ENCODE measurements at regions not wholly inside any gene's neighbourhood (a gene's known extent, or its start where the extent isn't known, plus 50 kb on each side); places are given as distances from the start of the nearest gene placed in this dataset.

DNA sequence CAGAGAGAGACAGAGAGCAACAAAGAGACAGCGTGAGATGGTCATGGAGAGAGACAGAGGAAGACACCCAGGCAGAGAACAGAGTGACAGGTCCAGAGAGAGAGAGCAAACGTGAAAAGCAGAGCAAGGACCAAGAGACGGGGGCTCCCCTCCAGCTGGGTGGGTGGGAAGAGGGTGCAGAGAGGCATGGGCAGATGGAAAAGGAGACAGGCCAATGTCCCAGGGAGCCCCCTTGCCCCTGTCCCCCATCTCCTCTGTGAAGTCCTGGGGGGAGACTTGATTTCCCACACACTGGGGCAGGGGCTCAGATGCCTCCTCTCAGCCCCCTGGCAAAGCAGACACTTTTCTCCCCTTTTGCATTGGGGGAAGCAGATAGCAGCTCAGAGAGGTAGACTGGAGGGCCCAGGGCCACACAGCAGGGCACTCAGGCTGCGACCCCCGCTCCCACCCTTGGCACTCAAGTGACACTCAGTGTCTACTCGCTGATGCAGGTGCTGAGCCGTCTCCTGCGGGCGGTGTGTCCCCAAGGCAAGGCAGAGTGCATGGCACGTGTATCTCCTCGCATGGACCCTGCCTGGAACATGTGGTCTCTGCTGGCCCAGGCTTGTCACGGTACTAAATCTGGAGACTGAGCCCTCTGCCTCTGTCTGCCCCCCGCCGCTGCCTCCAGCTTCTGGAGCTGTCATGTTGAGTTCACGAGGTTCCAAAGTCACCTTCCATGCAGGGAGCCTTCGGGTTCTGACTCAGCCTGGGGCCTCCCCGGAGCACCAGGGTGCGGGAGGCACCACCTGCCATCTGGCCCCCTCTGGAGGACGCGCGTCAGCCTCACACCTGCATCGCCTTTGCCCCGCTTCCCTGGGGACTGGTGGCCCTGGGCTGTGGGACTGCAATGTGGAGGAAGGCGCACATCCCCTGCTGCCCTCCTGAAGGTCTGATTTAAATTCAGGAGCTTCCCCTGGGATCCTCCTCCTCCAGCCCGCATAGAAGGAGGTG lies 215.9 kb upstream of the GSE1 start (continued):
- no peak for TF ChIP-seq ZFY (CRISPR knock-in tag; IDR thresholded peaks at IDR 0.05)
- no peak for TF ChIP-seq ZFP62 (CRISPR knock-in tag; IDR thresholded peaks at IDR 0.05)
- TF ChIP-seq RFXAP (CRISPR knock-in tag; IDR thresholded peaks at IDR 0.05; ENCODE audit: borderline replicate concordance): no peak
- TF ChIP-seq FOXM1 (CRISPR knock-in tag; IDR thresholded peaks at IDR 0.05): no peak
- peak; percentile 55 for TF ChIP-seq SAP130 (CRISPR knock-in tag; IDR thresholded peaks at IDR 0.05; ENCODE audit: low read depth)
- TF ChIP-seq SIN3A (IDR thresholded peaks at IDR 0.05; ENCODE audit: borderline replicate concordance, low read depth, low read length): peak; percentile 39; the same call in 1 of the 2 replicates
- no peak for TF ChIP-seq TBL1XR1 (IDR thresholded peaks at IDR 0.05; ENCODE audit: borderline replicate concordance, low read length, partially characterized antibody)
- no peak for TF ChIP-seq ZNF232 (CRISPR knock-in tag; IDR thresholded peaks at IDR 0.05; ENCODE audit: borderline replicate concordance)
- TF ChIP-seq RBM22 (optimal IDR thresholded peaks at IDR 0.05; ENCODE audit: low read length): no peak
- TF ChIP-seq, protein P1, sequence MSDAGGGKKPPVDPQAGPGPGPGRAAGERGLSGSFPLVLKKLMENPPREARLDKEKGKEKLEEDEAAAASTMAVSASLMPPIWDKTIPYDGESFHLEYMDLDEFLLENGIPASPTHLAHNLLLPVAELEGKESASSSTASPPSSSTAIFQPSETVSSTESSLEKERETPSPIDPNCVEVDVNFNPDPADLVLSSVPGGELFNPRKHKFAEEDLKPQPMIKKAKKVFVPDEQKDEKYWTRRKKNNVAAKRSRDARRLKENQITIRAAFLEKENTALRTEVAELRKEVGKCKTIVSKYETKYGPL (CRISPR knock-in tag; IDR thresholded peaks at IDR 0.05): no peak
- TF ChIP-seq REPIN1 (CRISPR knock-in tag; IDR thresholded peaks at IDR 0.05; ENCODE audit: borderline replicate concordance, low read depth): 0 out of 2 replicates have a peak, but pooled peaks have one; percentile 25
- no peak for TF ChIP-seq ZFP36L1 (CRISPR knock-in tag; IDR thresholded peaks at IDR 0.05)
- TF ChIP-seq, protein P2, sequence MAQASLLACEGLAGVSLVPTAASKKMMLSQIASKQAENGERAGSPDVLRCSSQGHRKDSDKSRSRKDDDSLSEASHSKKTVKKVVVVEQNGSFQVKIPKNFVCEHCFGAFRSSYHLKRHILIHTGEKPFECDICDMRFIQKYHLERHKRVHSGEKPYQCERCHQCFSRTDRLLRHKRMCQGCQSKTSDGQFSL (CRISPR knock-in tag; IDR thresholded peaks at IDR 0.05): no peak
- TF ChIP-seq, protein P3, sequence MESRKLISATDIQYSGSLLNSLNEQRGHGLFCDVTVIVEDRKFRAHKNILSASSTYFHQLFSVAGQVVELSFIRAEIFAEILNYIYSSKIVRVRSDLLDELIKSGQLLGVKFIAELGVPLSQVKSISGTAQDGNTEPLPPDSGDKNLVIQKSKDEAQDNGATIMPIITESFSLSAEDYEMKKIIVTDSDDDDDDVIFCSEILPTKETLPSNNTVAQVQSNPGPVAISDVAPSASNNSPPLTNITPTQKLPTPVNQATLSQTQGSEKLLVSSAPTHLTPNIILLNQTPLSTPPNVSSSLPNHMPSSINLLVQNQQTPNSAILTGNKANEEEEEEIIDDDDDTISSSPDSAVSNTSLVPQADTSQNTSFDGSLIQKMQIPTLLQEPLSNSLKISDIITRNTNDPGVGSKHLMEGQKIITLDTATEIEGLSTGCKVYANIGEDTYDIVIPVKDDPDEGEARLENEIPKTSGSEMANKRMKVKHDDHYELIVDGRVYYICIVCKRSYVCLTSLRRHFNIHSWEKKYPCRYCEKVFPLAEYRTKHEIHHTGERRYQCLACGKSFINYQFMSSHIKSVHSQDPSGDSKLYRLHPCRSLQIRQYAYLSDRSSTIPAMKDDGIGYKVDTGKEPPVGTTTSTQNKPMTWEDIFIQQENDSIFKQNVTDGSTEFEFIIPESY (CRISPR knock-in tag; IDR thresholded peaks at IDR 0.05): peak; percentile 89
- no peak for TF ChIP-seq SMARCC2 (IDR thresholded peaks at IDR 0.05)
- no peak for TF ChIP-seq ZNF83 (CRISPR knock-in tag; IDR thresholded peaks at IDR 0.05; ENCODE audit: borderline replicate concordance)
- no peak for TF ChIP-seq MED8 (CRISPR knock-in tag; IDR thresholded peaks at IDR 0.05; ENCODE audit: insufficient replicate concordance)
- no peak for TF ChIP-seq ZNF253 (CRISPR knock-in tag; IDR thresholded peaks at IDR 0.05; ENCODE audit: borderline replicate concordance)
- TF ChIP-seq ZNF256 (CRISPR knock-in tag; conservative IDR thresholded peaks at IDR 0.05): no peak
- TF ChIP-seq ZNF572 (CRISPR knock-in tag; IDR thresholded peaks at IDR 0.05): 0 out of 2 replicates have a peak, but pooled peaks have one; percentile 39
- TF ChIP-seq ZNF768 (CRISPR knock-in tag; IDR thresholded peaks at IDR 0.05): peak; percentile 99
- TF ChIP-seq ZNF556 (CRISPR knock-in tag; IDR thresholded peaks at IDR 0.05; ENCODE audit: borderline replicate concordance): no peak
- TF ChIP-seq ZNF790 (CRISPR knock-in tag; IDR thresholded peaks at IDR 0.05; ENCODE audit: borderline replicate concordance): no peak
- TF ChIP-seq, protein P4, sequence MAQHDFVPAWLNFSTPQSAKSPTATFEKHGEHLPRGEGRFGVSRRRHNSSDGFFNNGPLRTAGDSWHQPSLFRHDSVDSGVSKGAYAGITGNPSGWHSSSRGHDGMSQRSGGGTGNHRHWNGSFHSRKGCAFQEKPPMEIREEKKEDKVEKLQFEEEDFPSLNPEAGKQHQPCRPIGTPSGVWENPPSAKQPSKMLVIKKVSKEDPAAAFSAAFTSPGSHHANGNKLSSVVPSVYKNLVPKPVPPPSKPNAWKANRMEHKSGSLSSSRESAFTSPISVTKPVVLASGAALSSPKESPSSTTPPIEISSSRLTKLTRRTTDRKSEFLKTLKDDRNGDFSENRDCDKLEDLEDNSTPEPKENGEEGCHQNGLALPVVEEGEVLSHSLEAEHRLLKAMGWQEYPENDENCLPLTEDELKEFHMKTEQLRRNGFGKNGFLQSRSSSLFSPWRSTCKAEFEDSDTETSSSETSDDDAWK (CRISPR knock-in tag; IDR thresholded peaks at IDR 0.05): no peak
- no peak for TF ChIP-seq CREB1 (IDR thresholded peaks at IDR 0.05)
- TF ChIP-seq CREB1 (CRISPR knock-in tag; IDR thresholded peaks at IDR 0.05): no peak
